GM23248 (cell line): ENCODE measurements at regions not wholly inside any gene's neighbourhood (a gene's known extent, or its start where the extent isn't known, plus 50 kb on each side); places are given as distances from the start of the nearest gene placed in this dataset.

Source experiments
- DNase-seq: peaks from one replicate; pipeline ENCODE4 v3.0.0-alpha.2; 2015
- H2AFZ ChIP-seq: fragments of 200-600 bp; sonication (generic); 2 replicates; pipeline ENCODE4 v1.6.1; 2016; ENCODE audit warnings: antibody characterized with exemption
- H3F3A ChIP-seq: fragments of 200-600 bp; sonication (generic); 2 replicates; pipeline ENCODE4 v1.6.1; 2016; ENCODE audit warnings: mild to moderate bottlenecking, antibody characterized with exemption, mixed run types; ENCODE audit not compliant: insufficient read depth
- H3K27ac ChIP-seq: fragments of 200-600 bp; sonication (generic); 2 replicates; pipeline ENCODE4 v1.5.1; 2016; ENCODE audit warnings: mild to moderate bottlenecking
- H3K27me3 ChIP-seq: fragments of 200-600 bp; sonication (generic); replicated peaks from 2 replicates; pipeline ENCODE4 v1.6.1; 2016; ENCODE audit warnings: mild to moderate bottlenecking; ENCODE audit not compliant: insufficient read depth
- H3K36me3 ChIP-seq: fragments of 200-600 bp; sonication (generic); 2 replicates; pipeline ENCODE4 v1.6.1; 2016; ENCODE audit warnings: low read depth, mild to moderate bottlenecking
- H3K4me1 ChIP-seq: fragments of 200-600 bp; sonication (generic); 2 replicates; pipeline ENCODE4 v1.6.1; 2016; ENCODE audit warnings: mild to moderate bottlenecking; ENCODE audit not compliant: insufficient read depth
- H3K4me2 ChIP-seq: fragments of 200-600 bp; sonication (generic); one replicate; pipeline ENCODE4 v1.6.1; 2016; ENCODE audit warnings: mild to moderate bottlenecking; ENCODE audit not compliant: unreplicated experiment
- H3K4me3 ChIP-seq: fragments of 200-600 bp; sonication (generic); 2 replicates; pipeline ENCODE4 v1.5.1; 2016; ENCODE audit warnings: mild to moderate bottlenecking
- H3K79me2 ChIP-seq: fragments of 200-600 bp; sonication (generic); 2 replicates; pipeline ENCODE4 v1.6.1; 2016; ENCODE audit warnings: mild to moderate bottlenecking; ENCODE audit not compliant: insufficient read depth
- H3K9ac ChIP-seq: fragments of 200-600 bp; sonication (generic); 2 replicates; pipeline ENCODE4 v1.6.1; 2016; ENCODE audit warnings: mild to moderate bottlenecking
- H3K9me2 ChIP-seq: fragments of 200-600 bp; sonication (generic); 2 replicates; pipeline ENCODE4 v1.6.1; 2016; ENCODE audit warnings: mixed run types, mild to moderate bottlenecking, moderate library complexity; ENCODE audit not compliant: insufficient read depth
- H3K9me3 ChIP-seq: fragments of 200-600 bp; sonication (generic); one replicate; pipeline ENCODE4 v1.6.1; 2017; ENCODE audit warnings: low read depth
- H4K20me1 ChIP-seq: fragments of 200-600 bp; sonication (generic); 2 replicates; pipeline ENCODE4 v1.6.0; 2016; ENCODE audit not compliant: insufficient read depth
- EZH2 ChIP-seq: fragments of 200-600 bp; sonication (generic); IDR thresholded peaks from 2 replicates; pipeline ENCODE4 v1.6.1; 2018; ENCODE audit warnings: antibody characterized with exemption, mild to moderate bottlenecking; ENCODE audit not compliant: insufficient read depth, poor library complexity, severe bottlenecking
- EZH2phosphoT487 ChIP-seq: fragments of 200-600 bp; sonication (generic); IDR thresholded peaks from 2 replicates; pipeline ENCODE4 v1.6.1; 2018; ENCODE audit warnings: antibody characterized with exemption, moderate library complexity, mild to moderate bottlenecking, low read depth; ENCODE audit not compliant: insufficient read depth
- WGBS, 2 experiments: methylation state at CpG; one replicate each; pipeline ENCODE4 v1.1.6; 2015 to 2017; ENCODE audit warnings: low lambda C conversion rate in 2 of 2, low coverage in 1 of 2; ENCODE audit errors: missing lambda C conversion rate in 2 of 2; 5-methylcytosine and 5-hydroxymethylcytosine counted together
- in situ Hi-C: fragments of 300-500 bp; cut with MboI; formaldehyde crosslinking; loops from 2 replicates; pipeline ENCODE4 v1.15.0; 2020

DNA sequence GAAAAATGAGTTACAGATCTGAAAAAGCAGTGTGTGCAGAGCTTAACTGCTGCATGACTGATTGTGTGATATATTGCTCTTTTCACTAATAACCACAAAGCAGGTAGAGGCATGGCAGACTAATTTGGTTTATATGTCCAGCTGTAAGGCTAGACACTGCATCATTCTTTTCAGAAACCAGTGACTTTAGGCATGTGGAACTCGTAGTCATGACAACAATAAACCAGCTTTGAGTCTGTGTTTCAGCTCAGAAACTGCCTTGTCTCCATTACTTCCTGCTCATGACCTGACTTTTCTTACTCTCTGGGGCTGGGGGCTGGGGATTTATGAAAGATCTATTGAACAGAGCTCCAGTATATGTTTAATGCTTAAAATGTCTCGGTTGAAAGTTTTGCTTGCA lies 146.8 kb upstream of the LRIG3 start:
- H3K4me1 ChIP-seq = peaks cover 18% of the 10 kb centered on the region
- in situ Hi-C loops = no loop called here
- 30 to 33% methylated on average over 2 of the region's 2 CpGs for WGBS, 2 experiments
- H3K4me2 ChIP-seq = no peak overlapping the region
- H2AFZ ChIP-seq = no peak overlapping the region
- no peaks in the 10 kb centered on the region for H3F3A ChIP-seq
- TF ChIP-seq EZH2phosphoT487 = no peak
- no peak for TF ChIP-seq EZH2
- no peaks in the 10 kb centered on the region for H3K9me3 ChIP-seq
- H3K9me2 ChIP-seq = no peaks in the 10 kb centered on the region
- no peak overlapping the region for H3K9ac ChIP-seq
- no peak overlapping the region for H3K27ac ChIP-seq
- no peaks in the 10 kb centered on the region for H3K36me3 ChIP-seq
- DNase-seq = peak; percentile 73
- no peaks in the 10 kb centered on the region for H3K79me2 ChIP-seq
- no peak overlapping the region for H3K4me3 ChIP-seq
- no peaks in the 10 kb centered on the region for H4K20me1 ChIP-seq
- H3K27me3 ChIP-seq = no peaks in the 10 kb centered on the region

DNA sequence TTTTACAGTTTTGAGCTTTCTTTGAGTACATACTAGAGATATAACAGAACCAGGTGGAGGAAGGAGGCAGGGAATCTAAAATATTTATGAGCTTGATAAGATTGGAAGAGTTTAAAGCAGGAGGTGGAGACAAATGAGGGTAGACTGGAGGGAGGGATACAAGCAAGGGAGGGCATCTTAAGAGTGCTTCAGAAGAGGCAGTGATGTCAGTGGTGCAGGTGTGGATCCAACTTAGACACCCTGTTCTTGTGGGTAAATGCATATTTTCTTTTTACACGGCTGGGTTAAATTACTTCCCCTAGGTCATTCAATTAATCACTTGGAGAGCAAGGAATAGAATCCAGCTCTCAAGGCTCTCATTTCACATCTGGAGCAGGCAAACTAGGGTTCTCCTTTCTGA lies 146.1 kb upstream of the LRIG3 start:
- Histone ChIP-seq H3K4me3 (no peak overlapping the region), H3K27ac (no peak overlapping the region), H3K36me3 (no peaks in the 10 kb centered on the region), H3K4me2 (no peak overlapping the region), H3K79me2 (no peaks in the 10 kb centered on the region), H4K20me1 (no peaks in the 10 kb centered on the region), H3K9ac (no peak overlapping the region), H2AFZ (no peak overlapping the region), H3K9me2 (no peaks in the 10 kb centered on the region), H3K9me3 (no peaks in the 10 kb centered on the region), H3K27me3 (no peaks in the 10 kb centered on the region), H3F3A (no peaks in the 10 kb centered on the region), H3K4me1 (peaks cover 18% of the 10 kb centered on the region)
- DNase-seq = no peak
- no peak for TF ChIP-seq EZH2phosphoT487
- TF ChIP-seq EZH2 = no peak
- in situ Hi-C loops = no loop called here
- WGBS, 2 experiments = 62 to 75% methylated on average over 1 of the region's 1 CpG

DNA sequence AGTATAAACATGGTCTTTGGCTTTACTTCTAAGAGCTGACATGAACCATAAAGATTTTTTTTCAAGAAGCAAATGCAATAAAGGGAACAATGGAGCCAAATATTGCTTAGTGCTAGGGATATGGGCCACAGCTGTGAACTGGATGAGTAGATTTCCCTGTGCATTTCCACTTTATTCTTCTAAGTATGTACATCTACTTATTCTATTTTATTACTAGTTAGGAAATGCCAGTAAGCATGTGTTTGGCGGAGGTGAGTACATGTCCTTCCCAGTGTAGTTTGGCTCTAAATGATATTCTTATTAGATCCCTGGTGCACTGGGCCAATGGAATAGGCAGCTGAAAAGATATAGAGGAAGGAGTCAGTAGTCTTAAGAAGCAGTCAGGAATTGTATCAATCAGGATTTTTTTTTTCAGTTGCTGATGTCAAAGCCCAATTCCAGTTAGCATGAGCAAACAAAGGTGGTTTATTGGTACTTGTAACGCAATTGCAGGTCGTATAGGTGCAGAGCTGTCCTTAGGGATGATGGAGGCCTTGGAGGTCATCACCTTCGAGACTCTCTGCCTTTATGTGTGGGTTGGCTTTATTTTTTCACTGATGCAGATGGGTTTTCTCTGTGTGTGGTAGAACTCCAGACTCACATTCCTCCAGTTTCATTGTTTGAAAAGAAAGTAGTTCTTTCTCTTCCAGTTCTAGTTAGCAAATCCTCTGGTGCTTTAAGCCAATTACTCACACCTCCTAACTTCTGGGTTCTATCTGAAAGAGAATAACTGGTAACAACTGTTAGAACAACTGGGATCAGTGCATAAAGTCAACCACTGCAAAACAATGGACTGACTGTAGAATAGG lies 139.0 kb upstream of the LRIG3 start:
- in situ Hi-C loops = no loop called here
- TF ChIP-seq EZH2 = no peak
- no peak for TF ChIP-seq EZH2phosphoT487
- peaks cover 23% of the 10 kb centered on the region for H3K4me1 ChIP-seq
- H3K4me3 ChIP-seq = no peak overlapping the region
- DNase-seq = no peak
- no peaks in the 10 kb centered on the region for H3K9me3 ChIP-seq
- H3K36me3 ChIP-seq = no peaks in the 10 kb centered on the region
- no peak overlapping the region for H3K9ac ChIP-seq
- no peaks in the 10 kb centered on the region for H4K20me1 ChIP-seq
- no peaks in the 10 kb centered on the region for H3K27me3 ChIP-seq
- 92 to 93% methylated on average over 4 of the region's 4 CpGs for WGBS, 2 experiments
- H3K79me2 ChIP-seq = no peaks in the 10 kb centered on the region
- H3K9me2 ChIP-seq = no peaks in the 10 kb centered on the region
- no peak overlapping the region for H3K27ac ChIP-seq
- no peak overlapping the region for H3K4me2 ChIP-seq
- 0 out of 2 replicates have a peak, but pooled peaks cover 6% of the 10 kb centered on the region for H3F3A ChIP-seq
- no peak overlapping the region for H2AFZ ChIP-seq

DNA sequence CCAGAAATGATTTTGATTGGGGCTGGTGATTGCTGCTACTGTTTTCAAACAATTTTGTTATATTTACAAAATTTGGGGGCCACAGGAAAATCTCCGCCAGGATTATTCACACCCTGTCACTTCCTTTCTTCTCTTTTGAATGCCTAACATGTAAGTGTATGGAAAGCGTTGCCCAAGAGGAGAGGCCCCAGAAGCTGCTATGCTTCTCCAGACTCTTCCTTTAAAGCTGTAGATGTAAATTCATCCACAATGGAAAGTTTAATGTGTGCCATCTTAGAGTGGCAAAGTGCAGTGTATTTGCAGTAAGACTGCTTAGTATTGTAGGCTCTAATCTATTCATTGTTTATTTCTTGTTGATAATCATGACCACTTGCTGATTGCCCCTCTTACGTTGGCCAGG lies 136.7 kb upstream of the LRIG3 start:
- Histone ChIP-seq H3K4me3 (no peak overlapping the region), H3K9me2 (no peaks in the 10 kb centered on the region), H3K36me3 (no peaks in the 10 kb centered on the region), H3K27me3 (no peaks in the 10 kb centered on the region), H3K27ac (no peak overlapping the region), H4K20me1 (no peaks in the 10 kb centered on the region), H3F3A (0 out of 2 replicates have a peak, but pooled peaks cover 6% of the 10 kb centered on the region), H3K79me2 (no peaks in the 10 kb centered on the region), H3K9ac (no peak overlapping the region), H2AFZ (peak overlapping the region; percentile 13; the same call in 1 of the 2 replicates), H3K4me1 (peaks cover 23% of the 10 kb centered on the region), H3K4me2 (no peak overlapping the region), H3K9me3 (no peaks in the 10 kb centered on the region)
- WGBS, 2 experiments = 71 to 72% methylated on average over 3 of the region's 3 CpGs
- in situ Hi-C loops = no loop called here
- TF ChIP-seq EZH2 (no peak), EZH2phosphoT487 (no peak)
- DNase-seq = peak; percentile 65
